ENCODE measurements at regions not wholly inside any gene's neighbourhood (a gene's known extent, or its start where the extent isn't known, plus 50 kb on each side); places are given as distances from the start of the nearest gene placed in this dataset.

DNA sequence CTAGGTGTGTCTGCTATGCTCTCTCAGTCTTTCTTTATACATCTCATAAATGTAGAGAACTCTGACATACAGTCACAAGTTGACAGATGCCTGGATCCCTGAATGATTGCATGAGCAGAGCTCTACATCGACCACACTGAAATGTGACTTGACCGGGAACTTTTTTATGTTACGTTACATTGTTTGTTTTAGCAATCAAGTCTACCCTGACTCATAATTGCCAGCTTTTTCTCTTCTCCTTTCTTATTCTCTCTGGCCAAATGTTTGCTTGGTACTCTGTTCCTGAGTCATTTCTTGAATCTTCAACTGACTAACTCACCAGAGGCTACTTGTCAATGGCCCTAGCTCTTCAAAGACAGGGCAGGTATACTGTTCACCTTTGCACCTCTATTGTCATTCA lies 213.6 kb upstream of the DTNBP1 start:
- TF ChIP-seq POLR2A (IDR thresholded peaks at IDR 0.05): no peak
- TF ChIP-seq, protein P1, sequence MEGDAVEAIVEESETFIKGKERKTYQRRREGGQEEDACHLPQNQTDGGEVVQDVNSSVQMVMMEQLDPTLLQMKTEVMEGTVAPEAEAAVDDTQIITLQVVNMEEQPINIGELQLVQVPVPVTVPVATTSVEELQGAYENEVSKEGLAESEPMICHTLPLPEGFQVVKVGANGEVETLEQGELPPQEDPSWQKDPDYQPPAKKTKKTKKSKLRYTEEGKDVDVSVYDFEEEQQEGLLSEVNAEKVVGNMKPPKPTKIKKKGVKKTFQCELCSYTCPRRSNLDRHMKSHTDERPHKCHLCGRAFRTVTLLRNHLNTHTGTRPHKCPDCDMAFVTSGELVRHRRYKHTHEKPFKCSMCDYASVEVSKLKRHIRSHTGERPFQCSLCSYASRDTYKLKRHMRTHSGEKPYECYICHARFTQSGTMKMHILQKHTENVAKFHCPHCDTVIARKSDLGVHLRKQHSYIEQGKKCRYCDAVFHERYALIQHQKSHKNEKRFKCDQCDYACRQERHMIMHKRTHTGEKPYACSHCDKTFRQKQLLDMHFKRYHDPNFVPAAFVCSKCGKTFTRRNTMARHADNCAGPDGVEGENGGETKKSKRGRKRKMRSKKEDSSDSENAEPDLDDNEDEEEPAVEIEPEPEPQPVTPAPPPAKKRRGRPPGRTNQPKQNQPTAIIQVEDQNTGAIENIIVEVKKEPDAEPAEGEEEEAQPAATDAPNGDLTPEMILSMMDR (IDR thresholded peaks at IDR 0.05): no peak

Data from uterus (tissue), 2 donors.